ENCODE measurements at regions not wholly inside any gene's neighbourhood (a gene's known extent, or its start where the extent isn't known, plus 50 kb on each side); places are given as distances from the start of the nearest gene placed in this dataset.

- no peak for DNase-seq
Observed at GRCh38 chr2:111628221-111628620, 255.8 kb downstream of the ANAPC1 start.

GRCh38 chr2:111629983-111630382 is 254.0 kb downstream of the ANAPC1 start:
- no peak for DNase-seq

- DNase-seq: peak in 1 of 2 experiments; percentile 30
Observed at GRCh38 chr2:111632661-111633060, 251.3 kb downstream of the ANAPC1 start.

- DNase-seq: no peak
Observed at GRCh38 chr2:111633189-111633588, 250.8 kb downstream of the ANAPC1 start.

GRCh38 chr2:111633643-111634042 is 250.3 kb downstream of the ANAPC1 start:
- DNase-seq: peak; percentile 56 to 58

- peak in 1 of 2 experiments; percentile 29 for DNase-seq
Observed at GRCh38 chr2:111634050-111634794, 249.8 kb downstream of the ANAPC1 start.

GRCh38 chr2:111634995-111635538 is 248.9 kb downstream of the ANAPC1 start:
- no peak for DNase-seq

GRCh38 chr2:111636905-111637304 is 247.1 kb downstream of the ANAPC1 start:
- no peak for DNase-seq

- no peak for DNase-seq
Observed at GRCh38 chr2:111638274-111638877, 245.6 kb downstream of the ANAPC1 start.

GRCh38 chr2:111640480-111640879 is 243.5 kb downstream of the ANAPC1 start:
- DNase-seq: no peak

GRCh38 chr2:111642586-111643327 is 241.2 kb downstream of the ANAPC1 start:
- DNase-seq: peak; percentile 73 to 78

- DNase-seq: no peak
Observed at GRCh38 chr2:111643759-111644158, 240.2 kb downstream of the ANAPC1 start.

- no peak for DNase-seq
Observed at GRCh38 chr2:111647359-111647758, 236.6 kb downstream of the ANAPC1 start.

- DNase-seq: no peak
Observed at GRCh38 chr2:111652038-111652437, 232.0 kb downstream of the ANAPC1 start.

GRCh38 chr2:111652681-111653080 is 231.3 kb downstream of the ANAPC1 start:
- no peak for DNase-seq

GRCh38 chr2:111653103-111653624 is 230.8 kb downstream of the ANAPC1 start:
- no peak for DNase-seq

GRCh38 chr2:111653913-111654312 is 230.1 kb downstream of the ANAPC1 start:
- DNase-seq: no peak

- DNase-seq: no peak
Observed at GRCh38 chr2:111654829-111655228, 229.2 kb downstream of the ANAPC1 start.

GRCh38 chr2:111656436-111656835 is 227.6 kb downstream of the ANAPC1 start:
- DNase-seq: no peak

- DNase-seq: no peak
Observed at GRCh38 chr2:111656894-111657293, 227.1 kb downstream of the ANAPC1 start.

- DNase-seq: no peak
Observed at GRCh38 chr2:111657351-111657975, 226.5 kb downstream of the ANAPC1 start.
